Common myeloid progenitor, CD34-positive (primary cell): ENCODE measurements at regions not wholly inside any gene's neighbourhood (a gene's known extent, or its start where the extent isn't known, plus 50 kb on each side); places are given as distances from the start of the nearest gene placed in this dataset.
"Not testable (repeated sequence)": the region's sequence is repeated elsewhere in the genome, so short reads cannot be mapped to it uniquely, and the experiment has no call there.

ENCODE experiments used
- CTCF ChIA-PET: fragments of 350-600 bp; sonication (Branson Sonifier 250); formaldehyde crosslinking; loops from one replicate; lab custom pipeline; 2021; ENCODE audit warnings: antibody characterized with exemption; lab: Charles Lee
- POLR2A ChIA-PET: fragments of 350-600 bp; sonication (Branson Sonifier 250); formaldehyde crosslinking; loops from one replicate; lab custom pipeline; 2021; ENCODE audit warnings: antibody characterized with exemption; lab: Charles Lee
- DNase-seq, 3 donors: peaks; one replicate each; pipeline versions ENCODE4 v3.0.0 to v3.0.0-alpha.2; 2013
- H3K27ac ChIP-seq, 2 experiments: 1 replicate in 1 of 2; 2 replicates in 1 of 2; pipeline ENCODE4 v1.7.0; 2013; ENCODE audit warnings: inconsistent platforms in 2 of 2, low read length in 2 of 2, mild to moderate bottlenecking in 2 of 2, low read depth in 1 of 2, moderate library complexity in 1 of 2; ENCODE audit not compliant: severe bottlenecking in 2 of 2, insufficient read depth in 1 of 2, poor library complexity in 1 of 2
- H3K27me3 ChIP-seq, 5 experiments: replicated peaks in 2 of 5; 1 replicate in 3 of 5; 2 replicates in 2 of 5; pipeline versions ENCODE4 v1.6.1 to v1.7.0; 2013; ENCODE audit warnings: low read length in 4 of 5, mild to moderate bottlenecking in 2 of 5, moderate library complexity in 2 of 5, inconsistent platforms in 1 of 5; ENCODE audit not compliant: insufficient read depth in 5 of 5, control insufficient read depth in 4 of 5
- H3K36me3 ChIP-seq, 4 experiments: 1 replicate in 2 of 4; 2 replicates in 2 of 4; pipeline versions ENCODE4 v1.6.1 to v1.7.0; 2013; ENCODE audit warnings: low read length in 3 of 4, control low read depth in 1 of 4, mild to moderate bottlenecking in 1 of 4; ENCODE audit not compliant: control insufficient read depth in 4 of 4, insufficient read depth in 4 of 4
- H3K4me1 ChIP-seq, 4 experiments: 1 replicate in 3 of 4; 2 replicates in 1 of 4; pipeline versions ENCODE4 v1.6.1 to v1.7.1; 2013; ENCODE audit warnings: low read length in 3 of 4, mild to moderate bottlenecking in 3 of 4, control low read depth in 1 of 4, inconsistent platforms in 1 of 4, moderate library complexity in 1 of 4; ENCODE audit not compliant: control insufficient read depth in 4 of 4, insufficient read depth in 4 of 4; ENCODE audit errors: control extremely low read depth in 1 of 4
- H3K4me3 ChIP-seq, 7 experiments: 1 replicate in 4 of 7; 2 replicates in 3 of 7; pipeline versions ENCODE4 v1.5.1 to v1.7.0; 2013; ENCODE audit warnings: mild to moderate bottlenecking in 7 of 7, low read length in 6 of 7, moderate library complexity in 6 of 7, inconsistent platforms in 2 of 7, low read depth in 2 of 7, control low read depth in 1 of 7; ENCODE audit not compliant: insufficient read depth in 4 of 7, control insufficient read depth in 1 of 7; ENCODE audit errors: extremely low read depth in 1 of 7
- H3K9me3 ChIP-seq, 5 experiments: 1 replicate in 4 of 5; 2 replicates in 1 of 5; pipeline versions ENCODE4 v1.6.1 to v1.7.1; 2013; ENCODE audit warnings: low read length in 4 of 5, mild to moderate bottlenecking in 2 of 5, inconsistent platforms in 1 of 5, low read depth in 1 of 5, moderate library complexity in 1 of 5; ENCODE audit not compliant: control insufficient read depth in 4 of 5, insufficient read depth in 2 of 5; ENCODE audit errors: control extremely low read depth in 1 of 5
- WGBS: methylation state at CpG from one replicate; pipeline ENCODE4 v1.1.5; 2013; ENCODE audit not compliant: insufficient coverage; 5-methylcytosine and 5-hydroxymethylcytosine counted together

DNA sequence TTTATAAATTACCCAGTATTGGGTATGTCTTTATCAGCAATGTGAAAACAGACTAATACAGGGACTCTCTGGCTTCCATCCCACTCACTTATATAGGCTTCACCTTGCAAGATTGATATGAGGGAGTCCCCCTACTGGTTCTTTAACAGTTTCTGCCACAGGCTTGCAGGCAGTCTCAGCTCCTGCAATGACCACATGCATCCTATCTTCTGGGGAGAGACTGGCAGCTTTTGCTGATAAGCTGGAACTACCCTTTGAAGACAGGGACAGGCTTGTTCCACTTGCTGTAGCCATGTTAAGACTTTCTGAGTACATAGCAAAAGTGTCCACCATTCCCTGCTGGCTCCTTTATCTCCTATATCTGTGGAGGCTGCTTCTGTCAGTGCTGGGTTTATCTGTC, 531.7 kb upstream of the FLRT2 start:
- no peaks in the 10 kb centered on the region for H3K27me3 ChIP-seq
- ChIA-PET CTCF (interaction anchor here (1.3 kb wide), 1 partner anchor 8 kb away, joined by 3 read pairs; no protein-coding TSS in a partner anchor), POLR2A (no interaction called here)
- H3K4me1 ChIP-seq = no peaks in the 10 kb centered on the region
- no peaks in the 10 kb centered on the region for H3K36me3 ChIP-seq
- DNase-seq = no peak
- H3K4me3 ChIP-seq = no peak overlapping the region
- H3K9me3 ChIP-seq = no peaks in the 10 kb centered on the region
- no peak overlapping the region for H3K27ac ChIP-seq

- CTCF ChIA-PET = no interaction called here
Measured at GRCh38 chr14:85002846-85003245, 527.1 kb upstream of the FLRT2 start.

GRCh38 chr14:85003805-85004204, 526.1 kb upstream of the FLRT2 start:
- no peaks in the 10 kb centered on the region for H3K4me1 ChIP-seq
- H3K4me3 ChIP-seq = no peak overlapping the region
- H3K36me3 ChIP-seq = no peaks in the 10 kb centered on the region
- no peak overlapping the region for H3K27ac ChIP-seq
- no peaks in the 10 kb centered on the region for H3K9me3 ChIP-seq
- no peak for DNase-seq
- no peaks in the 10 kb centered on the region for H3K27me3 ChIP-seq
- ChIA-PET CTCF (no interaction called here), POLR2A (no interaction called here)

More at GRCh38 chr14:85002846-85003245, 527.1 kb upstream of the FLRT2 start:
- Histone ChIP-seq H3K27ac (no peak overlapping the region), H3K4me1 (no peaks in the 10 kb centered on the region), H3K36me3 (no peaks in the 10 kb centered on the region), H3K27me3 (no peaks in the 10 kb centered on the region), H3K9me3 (no peaks in the 10 kb centered on the region), H3K4me3 (no peak overlapping the region)
- POLR2A ChIA-PET = no interaction called here
- no CpG with 5 or more reads among the region's 1 CpG for WGBS
- DNase-seq = no peak

DNA sequence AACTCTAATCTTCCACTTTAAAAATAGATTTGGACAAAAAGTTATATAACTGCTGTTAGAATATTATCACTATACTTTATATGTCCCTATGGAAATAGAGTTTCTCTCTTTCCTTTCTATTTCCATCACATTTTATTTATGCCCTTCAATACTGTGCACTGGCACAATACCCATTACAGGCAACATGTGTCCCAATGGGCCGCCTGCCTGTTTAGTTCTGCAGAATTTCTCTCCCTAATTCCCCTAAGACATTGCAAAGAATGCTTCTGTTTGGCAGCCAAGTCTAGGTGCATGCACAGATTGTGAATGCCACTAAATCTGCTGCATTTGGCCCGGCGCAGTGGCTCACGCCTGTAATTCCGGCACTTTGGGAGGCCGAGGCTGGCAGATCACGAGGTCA, 520.4 kb upstream of the FLRT2 start:
- ChIA-PET POLR2A (no interaction called here), CTCF (no interaction called here)
- no peaks in the 10 kb centered on the region for H3K9me3 ChIP-seq
- no peaks in the 10 kb centered on the region for H3K36me3 ChIP-seq
- H3K27me3 ChIP-seq = no peaks in the 10 kb centered on the region
- H3K27ac ChIP-seq = no peak overlapping the region
- 98% methylated on average over 7 of the region's 7 CpGs for WGBS
- DNase-seq = no peak
- no peak overlapping the region for H3K4me3 ChIP-seq
- H3K4me1 ChIP-seq = no peaks in the 10 kb centered on the region

DNA sequence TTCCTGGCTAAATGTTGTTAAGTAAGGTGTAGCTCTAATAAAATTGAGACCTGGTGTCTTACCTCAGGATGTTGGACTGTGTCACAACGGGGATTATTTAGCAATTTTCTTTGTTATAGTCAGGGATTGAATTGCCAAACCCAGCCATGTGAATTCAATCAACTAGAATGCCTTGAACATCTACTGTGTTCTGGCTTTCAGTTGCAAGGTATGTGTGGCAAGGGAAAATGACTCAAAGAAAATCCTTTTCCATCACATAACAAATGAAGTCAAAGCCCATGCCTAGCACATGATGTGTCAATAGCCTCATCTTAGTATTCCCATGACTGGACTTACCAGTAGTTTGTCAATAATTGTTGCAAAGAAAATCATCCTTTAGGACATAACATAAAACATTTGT, 519.8 kb upstream of the FLRT2 start:
- CTCF ChIA-PET = no interaction called here
- H3K4me1 ChIP-seq = no peaks in the 10 kb centered on the region
- POLR2A ChIA-PET = no interaction called here
- no peaks in the 10 kb centered on the region for H3K9me3 ChIP-seq
- H3K4me3 ChIP-seq = no peak overlapping the region
- WGBS = 80% methylated on average over 1 of the region's 1 CpG
- no peaks in the 10 kb centered on the region for H3K27me3 ChIP-seq
- DNase-seq = no peak
- H3K36me3 ChIP-seq = no peaks in the 10 kb centered on the region
- no peak overlapping the region for H3K27ac ChIP-seq

DNA sequence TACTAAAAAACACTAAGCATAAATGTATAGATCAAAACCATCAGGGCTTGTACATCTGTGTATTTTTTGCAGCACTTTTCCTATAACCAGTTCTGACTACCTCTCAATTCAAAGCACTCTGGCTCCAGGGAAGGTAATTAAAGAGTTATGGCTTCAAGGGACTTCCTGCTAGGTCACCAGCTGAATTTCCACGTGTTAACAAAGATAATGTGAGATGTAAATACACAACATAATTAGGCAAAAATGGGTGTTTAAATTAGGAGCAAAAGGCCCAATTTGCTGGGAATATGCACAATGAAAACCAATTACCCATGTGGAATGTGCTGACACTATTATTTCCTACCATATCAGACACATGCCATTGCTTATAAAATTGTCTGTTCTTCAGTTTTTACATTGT, 513.4 kb upstream of the FLRT2 start:
- no peaks in the 10 kb centered on the region for H3K9me3 ChIP-seq
- ChIA-PET CTCF (no interaction called here), POLR2A (no interaction called here)
- no peak overlapping the region for H3K27ac ChIP-seq
- DNase-seq = no peak
- no peaks in the 10 kb centered on the region for H3K27me3 ChIP-seq
- no peaks in the 10 kb centered on the region for H3K36me3 ChIP-seq
- no peaks in the 10 kb centered on the region for H3K4me1 ChIP-seq
- no CpG with 5 or more reads among the region's 1 CpG for WGBS
- no peak overlapping the region for H3K4me3 ChIP-seq

GRCh38 chr14:85023866-85024265, 506.1 kb upstream of the FLRT2 start:
- CTCF ChIA-PET, H3K27ac ChIP-seq, H3K4me3 ChIP-seq, H3K27me3 ChIP-seq, H3K9me3 ChIP-seq, DNase-seq, POLR2A ChIA-PET, H3K4me1 ChIP-seq, H3K36me3 ChIP-seq: not testable (repeated sequence)
- WGBS = 88% methylated on average over 7 of the region's 7 CpGs
